Upper lobe of left lung (tissue), 6 donors: ENCODE measurements at regions not wholly inside any gene's neighbourhood (a gene's known extent, or its start where the extent isn't known, plus 50 kb on each side); places are given as distances from the start of the nearest gene placed in this dataset.
A peak's percentile ranks its signal among the peaks of the same experiment; 100 is the strongest.
"Not testable (repeated sequence)": the region's sequence is repeated elsewhere in the genome, so short reads cannot be mapped to it uniquely, and the experiment has no call there.

Source experiments
- ATAC-seq, 2 donors: fragments of 200-7000 bp; cut with Tn5 transposase; one replicate each; pipeline ENCODE4 v1.9.1; 2022; ENCODE audit warnings: mild to moderate bottlenecking in 2 of 2, moderate library complexity in 2 of 2; ENCODE audit not compliant: low FRiP score in 2 of 2
- DNase-seq, 2 donors: peaks; one replicate each; pipeline ENCODE4 v3.0.0-alpha.2; 2019 to 2020
- H3K27ac ChIP-seq, 4 donors: fragments of 200-600 bp; sonication (generic); one replicate each; pipeline ENCODE4 v1.5.1; 2016 to 2019
- H3K27me3 ChIP-seq, 4 donors: fragments of 200-600 bp; sonication (generic); one replicate each; pipeline ENCODE4 v1.5.1; 2017 to 2019
- H3K36me3 ChIP-seq, 4 donors: fragments of 200-600 bp; sonication (generic); one replicate each; pipeline ENCODE4 v1.5.1; 2016 to 2019
- H3K4me1 ChIP-seq, 4 donors: fragments of 200-600 bp; sonication (generic); one replicate each; pipeline ENCODE4 v1.5.1; 2018 to 2019
- H3K4me3 ChIP-seq, 4 donors: fragments of 200-600 bp; sonication (generic); one replicate each; pipeline ENCODE4 v1.5.1; 2017 to 2019; ENCODE audit warnings: mild to moderate bottlenecking in 2 of 4, moderate library complexity in 1 of 4
- H3K9me3 ChIP-seq, 4 donors: fragments of 200-600 bp; sonication (generic); one replicate each; pipeline ENCODE4 v1.5.1; 2018 to 2019
- CTCF ChIP-seq, 6 experiments: fragments of 450-650 bp in 4 of 6; fragments of 200-600 bp in 2 of 6; sonication (generic) in 2 of 6; IDR thresholded peaks; one replicate each; pipeline ENCODE4 v1.5.1; 2016 to 2019; ENCODE audit warnings: antibody characterized with exemption in 6 of 6
- EP300 ChIP-seq, 4 donors: sonication (generic); formaldehyde crosslinking; IDR thresholded peaks; one replicate each; pipeline ENCODE4 v1.5.1; 2017; ENCODE audit warnings: antibody characterized with exemption in 4 of 4, control low read depth in 2 of 4
- POLR2A ChIP-seq, 4 donors: fragments of 450-650 bp; IDR thresholded peaks; one replicate each; pipeline ENCODE4 v1.5.1; 2016 to 2017; ENCODE audit warnings: antibody characterized with exemption in 4 of 4, mild to moderate bottlenecking in 2 of 4
- POLR2AphosphoS5 ChIP-seq, 2 donors: sonication (generic); formaldehyde crosslinking; IDR thresholded peaks; one replicate each; pipeline ENCODE4 v1.5.1; 2017; ENCODE audit warnings: antibody characterized with exemption in 2 of 2
- WGBS, 2 donors: methylation state at CpG; one replicate each; pipeline ENCODE4 v1.1.5; 2017 to 2018; 5-methylcytosine and 5-hydroxymethylcytosine counted together
- donor health status: DM: no; HTN: no; CAD: no; lungs with moderate emphysema.
- donor health status: DM: no; HTN: yes; CAD: no; lungs with severe emphysema.

- Histone ChIP-seq H3K27me3 (peaks cover 0 to 16% (median 8%) of the 10 kb centered on the region in 4 donors), H3K27ac (no peak overlapping the region), H3K4me1 (peaks cover 0 to 7% (median 3%) of the 10 kb centered on the region in 4 donors), H3K36me3 (no peaks in the 10 kb centered on the region), H3K4me3 (no peak overlapping the region), H3K9me3 (peaks cover 0 to 13% (median 6%) of the 10 kb centered on the region in 4 donors)
- DNase-seq (peak in 1 of 2 donors; percentile 76), ATAC-seq (no peak)
- no peak for TF ChIP-seq POLR2AphosphoS5 (IDR thresholded peaks at IDR 0.05)
- TF ChIP-seq POLR2A (IDR thresholded peaks at IDR 0.05): no peak
- TF ChIP-seq EP300 (IDR thresholded peaks at IDR 0.05): no peak
- TF ChIP-seq CTCF (IDR thresholded peaks at IDR 0.05): no peak
- 86 to 92% methylated on average over 25 to 29 of the region's 29 CpGs for WGBS, 2 donors
These were observed 1072.4 kb downstream of the RPIA start for GRCh38 chr2:89763581-89764485.

GRCh38 chr2:89764571-89765360, 1073.3 kb downstream of the RPIA start:
- Histone ChIP-seq H3K9me3 (peaks cover 0 to 13% (median 6%) of the 10 kb centered on the region in 4 donors), H3K27me3 (peaks cover 0 to 16% (median 8%) of the 10 kb centered on the region in 4 donors)
- not testable (repeated sequence) for H3K4me3 ChIP-seq, H3K36me3 ChIP-seq, H3K27ac ChIP-seq, ATAC-seq, H3K4me1 ChIP-seq
- WGBS, 2 donors: 90 to 94% methylated on average over 20 of the region's 20 CpGs
- DNase-seq: peak in 1 of 2 donors; percentile 71

- not testable (repeated sequence) for H3K36me3 ChIP-seq, H3K4me3 ChIP-seq, H3K4me1 ChIP-seq, ATAC-seq, H3K27ac ChIP-seq
- 90 to 98% methylated on average over 5 of the region's 5 CpGs for WGBS, 2 donors
- peak in 1 of 2 donors; percentile 22 for DNase-seq
- Histone ChIP-seq H3K27me3 (peaks cover 0 to 16% (median 8%) of the 10 kb centered on the region in 4 donors), H3K9me3 (peaks cover 0 to 13% (median 6%) of the 10 kb centered on the region in 4 donors)
These were observed 1073.9 kb downstream of the RPIA start for GRCh38 chr2:89765361-89765718.

- H3K4me3 ChIP-seq, H3K4me1 ChIP-seq, H3K36me3 ChIP-seq, ATAC-seq, H3K27ac ChIP-seq: not testable (repeated sequence)
- H3K27me3 ChIP-seq: peaks cover 0 to 16% (median 8%) of the 10 kb centered on the region in 4 donors
- peak in 1 of 2 donors; percentile 81 for DNase-seq
- H3K9me3 ChIP-seq: peaks cover 0 to 13% (median 6%) of the 10 kb centered on the region in 4 donors
- 86% methylated on average over 14 to 19 of the region's 19 CpGs for WGBS, 2 donors
These were observed 1074.9 kb downstream of the RPIA start for GRCh38 chr2:89766141-89766990.

GRCh38 chr2:89767058-89767457, 1075.6 kb downstream of the RPIA start:
- H3K36me3 ChIP-seq, ATAC-seq, H3K4me1 ChIP-seq, H3K27ac ChIP-seq, H3K4me3 ChIP-seq: not testable (repeated sequence)
- peak in 1 of 2 donors; percentile 61 for DNase-seq
- peaks cover 0 to 13% (median 6%) of the 10 kb centered on the region in 4 donors for H3K9me3 ChIP-seq
- 84 to 89% methylated on average over 4 to 7 of the region's 7 CpGs for WGBS, 2 donors
- peaks cover 0 to 16% (median 8%) of the 10 kb centered on the region in 4 donors for H3K27me3 ChIP-seq

- H3K9me3 ChIP-seq: peaks cover 0 to 13% (median 6%) of the 10 kb centered on the region in 4 donors
- ATAC-seq: no peak
- H3K27ac ChIP-seq: no peak overlapping the region
- peak overlapping the region in 1 of 4 donors; percentile 13 for H3K4me3 ChIP-seq
- no peak for TF ChIP-seq POLR2AphosphoS5 (IDR thresholded peaks at IDR 0.05)
- TF ChIP-seq CTCF (IDR thresholded peaks at IDR 0.05): no peak
- no peak for TF ChIP-seq POLR2A (IDR thresholded peaks at IDR 0.05)
- TF ChIP-seq EP300 (IDR thresholded peaks at IDR 0.05): no peak
- peaks cover 0 to 16% (median 8%) of the 10 kb centered on the region in 4 donors for H3K27me3 ChIP-seq
- H3K36me3 ChIP-seq: no peaks in the 10 kb centered on the region
- 14 to 20% methylated on average over 60 of the region's 60 CpGs for WGBS, 2 donors
- peak in 1 of 2 donors; percentile 82 for DNase-seq
- H3K4me1 ChIP-seq: peaks cover 0 to 7% (median 3%) of the 10 kb centered on the region in 4 donors
These were observed 1076.3 kb downstream of the RPIA start for GRCh38 chr2:89767572-89768435.
